Stomach (tissue), 8 donors: ENCODE measurements at regions not wholly inside any gene's neighbourhood (a gene's known extent, or its start where the extent isn't known, plus 50 kb on each side); places are given as distances from the start of the nearest gene placed in this dataset.

ENCODE experiments used
- DNase-seq, 2 donors: peaks; one replicate each; pipeline versions ENCODE4 v3.0.0 to v3.0.0-alpha.2; 2013 to 2019
- H3K27ac ChIP-seq, 5 donors: fragments of 200-600 bp in 4 of 5; sonication (generic) in 4 of 5; one replicate each; pipeline ENCODE4 v1.5.1; 2013 to 2019; ENCODE audit warnings: mild to moderate bottlenecking in 1 of 5, moderate library complexity in 1 of 5
- H3K27me3 ChIP-seq, 3 donors: fragments of 200-600 bp; sonication (generic); one replicate each; pipeline ENCODE4 v1.5.1; 2017 to 2019; ENCODE audit warnings: mixed run types in 1 of 3
- H3K36me3 ChIP-seq, 4 donors: fragments of 200-600 bp; sonication (generic); 1 replicate in 3 of 4; 2 replicates in 1 of 4; pipeline ENCODE4 v1.5.1; 2016 to 2019
- H3K4me1 ChIP-seq, 4 donors: fragments of 200-600 bp; sonication (generic); one replicate each; pipeline ENCODE4 v1.5.1; 2016 to 2019
- H3K4me3 ChIP-seq, 4 donors: fragments of 200-600 bp; sonication (generic) in 3 of 4; one replicate each; pipeline ENCODE4 v1.5.1; 2016 to 2019; ENCODE audit warnings: mild to moderate bottlenecking in 1 of 4
- H3K9me3 ChIP-seq, 4 donors: fragments of 200-600 bp; sonication (generic); one replicate each; pipeline ENCODE4 v1.5.1; 2016 to 2019
- CTCF ChIP-seq, 7 experiments: fragments of 450-650 bp in 4 of 7; fragments of 200-600 bp in 3 of 7; sonication (generic) in 3 of 7; IDR thresholded peaks; one replicate each; pipeline ENCODE4 v1.5.1; 2016 to 2019; ENCODE audit warnings: antibody characterized with exemption in 7 of 7, control low read depth in 2 of 7, mild to moderate bottlenecking in 1 of 7
- EP300 ChIP-seq: sonication (generic); formaldehyde crosslinking; IDR thresholded peaks from one replicate; pipeline ENCODE4 v1.6.1; 2017; ENCODE audit warnings: antibody characterized with exemption
- POLR2A ChIP-seq, 4 donors: fragments of 450-650 bp; IDR thresholded peaks; one replicate each; pipeline ENCODE4 v1.6.1; 2016; ENCODE audit warnings: antibody characterized with exemption in 4 of 4, control low read depth in 2 of 4, mild to moderate bottlenecking in 1 of 4, moderate library complexity in 1 of 4
- POLR2AphosphoS5 ChIP-seq, 3 donors: sonication (generic); formaldehyde crosslinking; IDR thresholded peaks; one replicate each; pipeline ENCODE4 v1.6.1; 2016; ENCODE audit warnings: antibody characterized with exemption in 3 of 3
- WGBS, 5 donors: extraction: QIAGEN DNeasy Blood & Tissue Kit in 3 of 5; methylation state at CpG; one replicate each; pipeline versions ENCODE4 v1.1.5 to v1.1.7; 2013 to 2018; 5-methylcytosine and 5-hydroxymethylcytosine counted together
- intact Hi-C: fragments of 100-400 bp; cut with DNase I; formaldehyde crosslinking; loops from one replicate; pipeline ENCODE4 v1.15.1; 2023; ENCODE audit warnings: low total_unique reads
- donor health status: healthy with polysubstance abuse.
- donor health status: Bipolar disorder and iron deficiency.
- donor health status: healthy.

- intact Hi-C loops: no loop called here
- 85 to 98% (median 96%) methylated on average over 2 of the region's 2 CpGs for WGBS, 5 donors
- Histone ChIP-seq H3K36me3 (no peaks in the 10 kb centered on the region), H3K27ac (no peak overlapping the region), H3K27me3 (no peaks in the 10 kb centered on the region), H3K4me3 (no peak overlapping the region), H3K4me1 (no peaks in the 10 kb centered on the region), H3K9me3 (no peaks in the 10 kb centered on the region)
- TF ChIP-seq POLR2AphosphoS5 (IDR thresholded peaks at IDR 0.05) (no peak), POLR2A (IDR thresholded peaks at IDR 0.05) (no peak), CTCF (IDR thresholded peaks at IDR 0.05) (no peak), EP300 (no peak)
- DNase-seq: no peak
These were observed 674.8 kb downstream of the TMTC2 start for GRCh38 chr12:83361475-83361874.

- no peaks in the 10 kb centered on the region for H3K4me1 ChIP-seq
- H3K9me3 ChIP-seq: no peaks in the 10 kb centered on the region
- no peak overlapping the region for H3K4me3 ChIP-seq
- DNase-seq: no peak
- H3K36me3 ChIP-seq: no peaks in the 10 kb centered on the region
- no peak overlapping the region for H3K27ac ChIP-seq
- no peaks in the 10 kb centered on the region for H3K27me3 ChIP-seq
- TF ChIP-seq CTCF (IDR thresholded peaks at IDR 0.05): no peak
- no peak for TF ChIP-seq EP300
- no peak for TF ChIP-seq POLR2AphosphoS5 (IDR thresholded peaks at IDR 0.05)
- TF ChIP-seq POLR2A (IDR thresholded peaks at IDR 0.05): no peak
- intact Hi-C loops: no loop called here
These were observed 674.4 kb downstream of the TMTC2 start for GRCh38 chr12:83361071-83361470.

DNA sequence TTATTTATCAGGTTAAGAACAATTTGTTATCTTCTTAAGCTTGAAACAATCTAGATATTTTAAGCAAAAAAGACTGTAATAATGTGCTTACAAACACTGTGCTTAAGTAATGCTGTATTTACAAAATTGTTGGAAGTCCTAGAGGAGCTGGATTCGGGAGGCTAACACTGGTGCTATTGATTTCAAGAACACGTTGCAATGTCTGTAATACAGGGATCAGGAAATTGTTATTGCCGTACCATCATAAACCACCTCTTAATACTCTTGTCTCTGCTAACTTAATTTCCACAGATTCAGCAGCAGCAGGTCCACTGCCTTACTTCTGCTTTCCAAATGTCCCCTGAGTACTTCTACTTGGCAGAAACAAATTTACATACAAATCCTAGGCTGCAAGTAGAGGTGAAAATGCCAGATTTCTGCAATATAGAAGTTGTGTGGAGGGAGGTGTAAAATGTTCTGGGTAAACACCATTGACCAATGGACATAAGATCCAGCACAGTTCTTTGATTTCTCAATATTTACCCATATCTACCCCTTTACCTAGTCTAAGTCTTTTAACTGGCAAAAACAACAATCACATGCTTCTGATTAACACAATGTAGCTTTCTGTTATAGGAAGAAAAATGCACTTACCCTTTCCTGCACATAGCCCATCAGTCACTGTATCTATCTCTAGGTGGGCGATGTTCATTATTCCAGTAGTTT lies 663.4 kb downstream of the TMTC2 start:
- no peak for TF ChIP-seq POLR2AphosphoS5 (IDR thresholded peaks at IDR 0.05)
- no peak for TF ChIP-seq CTCF (IDR thresholded peaks at IDR 0.05)
- TF ChIP-seq POLR2A (IDR thresholded peaks at IDR 0.05): no peak
- no peak for TF ChIP-seq EP300

GRCh38 chr12:83346333-83346732 lies 659.6 kb downstream of the TMTC2 start:
- Histone ChIP-seq H3K4me3 (no peak overlapping the region), H3K27me3 (no peaks in the 10 kb centered on the region), H3K4me1 (no peaks in the 10 kb centered on the region), H3K9me3 (peaks cover 0 to 6% (median 0%) of the 10 kb centered on the region in 4 donors), H3K27ac (no peak overlapping the region), H3K36me3 (no peaks in the 10 kb centered on the region)
- TF ChIP-seq EP300 (no peak), POLR2AphosphoS5 (IDR thresholded peaks at IDR 0.05) (no peak), CTCF (IDR thresholded peaks at IDR 0.05) (no peak)
- intact Hi-C loops: no loop called here
- no peak for DNase-seq

More for the DNA sequence above, 663.4 kb downstream of the TMTC2 start:
- Histone ChIP-seq H3K27me3 (no peaks in the 10 kb centered on the region), H3K9me3 (no peaks in the 10 kb centered on the region), H3K27ac (no peak overlapping the region), H3K36me3 (no peaks in the 10 kb centered on the region), H3K4me3 (no peak overlapping the region), H3K4me1 (no peaks in the 10 kb centered on the region)
- intact Hi-C loops: no loop called here
- WGBS, 5 donors: 60 to 72% (median 66%) methylated on average over 4 of the region's 4 CpGs
- no peak for DNase-seq
